ENCODE measurements at regions not wholly inside any gene's neighbourhood (a gene's known extent, or its start where the extent isn't known, plus 50 kb on each side); places are given as distances from the start of the nearest gene placed in this dataset.
A peak's percentile ranks its signal among the peaks of the same experiment; 100 is the strongest.
"Not testable (repeated sequence)": the region's sequence is repeated elsewhere in the genome, so short reads cannot be mapped to it uniquely, and the experiment has no call there.

GRCh38 chr1:605279-605678 lies 81.2 kb downstream of the OR4F16 start:
- H3K36me3 ChIP-seq (ENCODE audit: control insufficient read depth, insufficient read depth, low read length); FAIRE-seq; POLR2A ChIA-PET; H3K79me2 ChIP-seq (ENCODE audit: control insufficient read depth, insufficient read depth, low read length); H3K9ac ChIP-seq (ENCODE audit: insufficient read depth in 1 of 2, low read depth in 2 of 2, low read length in 2 of 2); H3K27ac ChIP-seq (ENCODE audit: extremely low read depth, low read depth, low read length); H3K9me1 ChIP-seq (ENCODE audit: control insufficient read depth, insufficient read depth, low read length); in situ Hi-C loops (cut with MboI); H4K20me1 ChIP-seq (replicated peaks; ENCODE audit: control insufficient read depth, insufficient read depth, low read length); DNase-seq (ENCODE audit: extremely low read depth in 1 of 4, low spot score in 3 of 4); H3K4me3 ChIP-seq; intact Hi-C loops (cut with micrococcal nuclease); H3K27me3 ChIP-seq (ENCODE audit: control insufficient read depth in 2 of 2, insufficient read depth in 2 of 2, low read length in 2 of 2); CTCF ChIA-PET (ENCODE audit: low intra/inter-chr PET ratio); H3K4me1 ChIP-seq (replicated peaks in 1 of 2; ENCODE audit: control insufficient read depth in 2 of 2, insufficient read depth in 2 of 2, low read length in 2 of 2); H3K4me2 ChIP-seq (ENCODE audit: insufficient read depth, low read length); BruUV-seq (replicated peaks); ATAC-seq; H3K9me3 ChIP-seq (replicated peaks; ENCODE audit: control insufficient read depth, insufficient read depth, low read depth, low read length): not testable (repeated sequence)
- WGBS (ENCODE audit: insufficient coverage, low coverage, missing lambda C conversion rate) = 0% methylated on average over 3 of the region's 27 CpGs
- 0 out of 2 replicates have a peak overlapping the region, but pooled peaks have one; percentile 48 for H2AFZ ChIP-seq (ENCODE audit: low read depth, low read length)
- TF ChIP-seq L3MBTL2 (IDR thresholded peaks at IDR 0.05) (peak; percentile 93), RBFOX2 (IDR thresholded peaks at IDR 0.05; ENCODE audit: low read depth, low read length) (peak; percentile 65), ZNF316 (IDR thresholded peaks at IDR 0.05) (peak; percentile 88), POLR2A (conservative IDR thresholded peaks at IDR 0.05) (peak; percentile 50; the same call in 1 of the 2 replicates), E2F6 (IDR thresholded peaks at IDR 0.05; ENCODE audit: borderline replicate concordance in 1 of 2, extremely low read depth in 1 of 2, insufficient read depth in 1 of 2, insufficient read length in 1 of 2, low read depth in 1 of 2, low read length in 1 of 2, poor library complexity in 1 of 2, severe bottlenecking in 1 of 2) (peak in 1 of 2 experiments; percentile 48), SMAD4 (CRISPR knock-in tag; conservative IDR thresholded peaks at IDR 0.05) (peak; percentile 63), CXXC5 (CRISPR knock-in tag; IDR thresholded peaks at IDR 0.05) (peak; percentile 80), ZNF592 (IDR thresholded peaks at IDR 0.05) (peak; percentile 96), TFAP4 (CRISPR knock-in tag; IDR thresholded peaks at IDR 0.05; ENCODE audit: borderline replicate concordance) (peak; percentile 26; the same call in 1 of the 2 replicates), NFE2L1 (tag; IDR thresholded peaks at IDR 0.05; ENCODE audit: borderline replicate concordance, low read depth) (peak; percentile 30; the same call in 1 of the 2 replicates), EP400 (IDR thresholded peaks at IDR 0.05) (peak; percentile 75), GATAD2A (IDR thresholded peaks at IDR 0.05) (0 out of 2 replicates have a peak, but pooled peaks have one; percentile 28), MNT (conservative IDR thresholded peaks at IDR 0.05) (0 out of 4 replicates have a peak, but pooled peaks of 1 of the 2 experiments have one; percentile 34), DMBX1 (CRISPR knock-in tag; IDR thresholded peaks at IDR 0.05; ENCODE audit: borderline replicate concordance) (0 out of 2 replicates have a peak, but pooled peaks have one; percentile 41), MAFG (tag; conservative IDR thresholded peaks at IDR 0.05) (peak; percentile 85)

Data from K562 (cell line).